GM19328 (cell line): ENCODE measurements at regions not wholly inside any gene's neighbourhood (a gene's known extent, or its start where the extent isn't known, plus 50 kb on each side); places are given as distances from the start of the nearest gene placed in this dataset.
"Not testable (repeated sequence)": the region's sequence is repeated elsewhere in the genome, so short reads cannot be mapped to it uniquely, and the experiment has no call there.

Source experiments
- ATAC-seq: cut with Tn5 transposase; IDR thresholded peaks from one replicate; pipeline ENCODE4 v1.9.1; 2021; ENCODE audit warnings: mild to moderate bottlenecking, moderate library complexity; ENCODE audit not compliant: unreplicated experiment

DNA sequence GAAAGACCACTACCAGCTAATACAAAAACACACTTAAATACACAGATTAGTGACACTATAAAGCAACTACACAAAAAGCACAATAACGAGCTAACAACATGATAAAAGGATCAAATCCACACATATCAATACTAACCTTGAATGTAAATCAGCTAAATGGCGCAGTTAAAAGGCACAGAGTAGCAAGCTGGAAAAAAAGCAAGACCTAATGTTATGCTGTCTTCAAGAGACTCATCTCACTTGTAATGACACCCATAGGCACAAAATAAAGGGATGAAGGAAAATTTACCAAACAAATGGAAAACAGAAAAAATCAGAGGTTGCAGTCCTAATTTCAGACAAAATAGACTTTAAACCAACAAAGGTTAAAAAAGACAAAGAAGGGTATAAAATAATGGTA, 86.3 kb downstream of the NUS1 start:
- ATAC-seq = no peak

DNA sequence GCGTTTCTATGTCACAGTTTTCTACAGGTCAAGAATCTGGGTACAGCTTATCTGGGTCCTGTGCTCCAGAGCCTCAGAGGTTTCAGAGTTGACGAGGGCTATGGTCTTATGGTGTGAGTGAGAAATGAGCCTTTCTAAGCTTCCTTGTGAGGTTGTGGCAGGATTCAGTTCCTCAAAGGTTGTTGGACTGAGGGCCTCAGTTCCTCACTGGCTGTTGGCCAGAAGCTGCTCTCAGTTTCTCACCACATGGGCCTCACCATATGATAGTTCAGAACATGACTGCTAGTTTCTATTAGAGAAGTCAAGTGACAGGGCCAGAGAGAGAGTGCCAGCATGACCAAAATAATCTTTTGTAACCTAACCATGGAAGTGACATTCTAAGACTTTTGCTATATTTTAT, 96.1 kb downstream of the NUS1 start:
- ATAC-seq = peak; percentile 98

DNA sequence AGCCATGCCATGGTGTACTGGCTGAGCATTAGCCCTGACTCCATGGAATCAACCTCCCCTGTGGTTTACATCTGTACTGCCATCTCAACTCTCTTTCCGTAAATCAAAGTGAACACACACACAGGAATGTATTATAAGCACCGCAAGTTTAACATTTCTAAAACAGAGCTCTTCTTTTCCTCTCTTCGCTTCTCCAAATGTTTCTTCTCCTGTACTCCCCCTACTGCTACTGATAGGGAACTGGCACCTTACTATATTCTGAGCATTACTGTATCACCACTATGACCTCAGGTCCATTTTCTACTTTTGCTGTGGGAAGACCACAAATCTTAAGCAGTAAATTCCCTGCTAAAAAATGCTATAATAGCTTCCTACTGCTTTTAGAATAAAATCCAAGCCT, 101.2 kb downstream of the NUS1 start:
- no peak for ATAC-seq

DNA sequence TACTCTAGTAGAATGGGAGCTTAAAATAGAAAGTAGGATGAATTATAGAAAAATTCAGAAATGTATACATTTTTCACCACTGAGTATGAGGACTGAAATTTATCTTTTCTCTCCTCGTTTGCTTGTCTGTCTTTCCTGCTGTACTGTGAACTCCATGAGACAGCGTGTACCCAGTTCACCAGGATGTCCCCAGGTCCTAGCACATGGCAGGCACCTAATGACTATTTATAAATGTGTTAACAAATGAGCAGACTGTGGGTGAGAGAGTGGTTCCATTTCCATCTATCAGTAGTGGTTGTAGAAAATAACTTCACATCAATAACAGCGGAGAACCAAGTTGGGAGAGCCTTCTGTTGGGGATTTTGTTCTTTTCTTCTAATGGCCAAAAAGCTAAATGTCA, 106.3 kb downstream of the NUS1 start:
- no peak for ATAC-seq

DNA sequence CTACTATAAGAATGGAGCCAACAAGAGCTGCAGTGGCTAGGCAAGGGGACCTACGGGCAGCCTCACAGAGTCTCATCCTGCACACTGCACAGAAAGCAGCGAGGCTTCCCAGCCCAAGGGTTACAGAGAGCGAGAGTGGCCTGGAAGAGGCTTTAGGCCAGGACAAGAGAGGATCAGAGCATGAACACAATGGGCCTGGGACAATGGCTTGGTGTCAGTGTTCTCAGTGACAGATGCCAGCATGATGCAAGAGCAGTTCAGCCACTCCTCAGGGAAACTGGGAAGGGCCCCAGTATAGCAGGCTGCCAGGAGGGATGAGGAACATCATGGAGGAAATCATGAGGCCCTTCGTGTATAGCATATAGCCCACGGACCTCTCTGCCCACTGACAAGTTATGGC, 108.0 kb downstream of the NUS1 start:
- no peak for ATAC-seq

DNA sequence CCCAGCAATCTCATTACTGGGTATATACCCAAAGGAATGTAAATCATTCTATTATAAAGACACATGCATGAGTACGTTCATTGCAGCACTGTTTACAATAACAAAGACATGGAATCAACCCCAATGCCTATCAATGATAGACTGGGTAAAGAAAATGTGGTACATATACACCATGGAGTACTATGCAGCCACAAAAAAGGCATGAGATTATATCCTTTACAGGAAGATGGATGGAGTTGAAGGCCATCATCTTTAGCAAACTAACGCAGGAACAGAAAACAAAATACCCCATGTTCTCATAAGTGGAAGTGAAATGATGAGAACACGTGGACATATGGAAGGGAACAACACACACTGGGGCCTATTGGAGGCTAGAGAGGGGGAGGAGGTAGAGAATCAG, 115.7 kb downstream of the NUS1 start:
- ATAC-seq = no peak

DNA sequence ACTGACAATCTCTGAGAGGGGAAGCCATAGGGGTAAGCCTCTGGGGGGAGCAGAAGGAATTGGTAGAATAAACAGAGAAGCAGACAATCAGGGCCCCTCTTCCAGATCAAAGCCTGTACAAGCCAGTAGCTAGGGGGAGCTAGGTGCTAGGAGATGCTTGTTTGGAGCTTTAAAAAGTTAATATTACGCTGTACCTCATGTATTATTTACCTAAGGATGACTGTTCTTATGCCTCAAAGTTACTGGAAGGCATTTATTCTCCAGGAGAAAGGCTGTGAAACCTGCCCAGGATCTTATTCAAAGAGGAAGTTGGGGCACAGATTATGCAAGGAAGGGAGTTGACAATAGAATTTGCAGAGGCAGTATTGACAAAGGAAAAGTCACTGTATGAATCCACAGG, 111.8 kb upstream of the SLC35F1 start:
- ATAC-seq = no peak

DNA sequence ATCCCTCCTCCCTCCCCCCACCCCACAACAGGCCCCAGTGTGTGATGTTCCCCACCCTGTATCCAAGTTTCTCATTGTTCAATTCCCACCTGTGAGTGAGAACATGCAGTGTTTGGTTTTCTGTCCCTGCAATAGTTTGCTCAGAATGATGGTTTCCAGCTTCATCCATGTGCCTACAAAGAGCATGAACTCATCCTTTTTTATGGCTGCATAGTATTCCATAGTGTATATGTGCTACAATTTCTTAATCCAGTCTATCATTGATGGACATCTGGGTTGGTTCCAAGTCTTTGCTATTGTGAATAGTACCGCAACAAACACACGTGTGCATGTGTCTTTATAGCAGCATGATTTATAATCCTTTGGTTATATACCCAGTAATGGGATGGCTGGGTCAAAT, 108.2 kb upstream of the SLC35F1 start:
- not testable (repeated sequence) for ATAC-seq

DNA sequence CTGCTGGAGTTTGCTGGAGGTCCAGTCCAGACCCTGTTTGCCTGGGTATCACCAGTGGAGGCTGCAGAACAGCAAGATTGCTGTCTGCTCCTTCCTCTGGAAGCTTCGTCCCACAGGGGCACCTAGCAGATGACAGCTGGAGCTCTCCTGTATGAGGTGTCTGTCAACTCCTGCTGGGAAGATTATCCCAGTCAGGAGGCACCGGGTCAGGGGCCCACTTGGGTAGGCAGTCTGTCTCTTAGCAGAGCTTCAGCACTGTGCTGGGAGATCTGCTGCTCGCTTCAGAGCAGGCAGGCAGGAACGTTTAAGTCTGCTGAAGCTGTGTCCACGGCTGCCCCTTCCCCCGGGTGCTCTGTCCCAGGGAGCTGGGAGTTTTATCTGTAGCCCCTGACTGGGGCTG, 96.8 kb upstream of the SLC35F1 start:
- ATAC-seq = no peak

DNA sequence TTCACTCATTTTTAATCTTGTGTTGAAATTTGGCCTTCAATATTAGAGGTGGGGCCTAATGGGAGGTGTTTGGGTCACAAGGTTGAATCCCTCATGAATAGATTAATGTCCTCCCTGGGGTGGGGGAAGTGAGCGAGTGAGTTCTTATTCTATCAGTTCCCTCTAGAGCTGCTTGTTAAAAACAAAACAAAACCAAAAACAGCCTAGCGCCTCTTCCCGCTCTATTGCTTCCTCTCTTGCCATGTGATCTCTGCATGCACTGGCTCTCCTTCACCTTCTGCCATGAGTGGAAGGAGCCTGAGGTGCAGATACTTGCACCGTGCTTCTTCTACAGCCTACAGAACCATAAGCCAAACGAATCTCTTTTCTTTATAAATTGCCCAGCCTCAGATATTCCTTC, 89.6 kb upstream of the SLC35F1 start:
- ATAC-seq = no peak

DNA sequence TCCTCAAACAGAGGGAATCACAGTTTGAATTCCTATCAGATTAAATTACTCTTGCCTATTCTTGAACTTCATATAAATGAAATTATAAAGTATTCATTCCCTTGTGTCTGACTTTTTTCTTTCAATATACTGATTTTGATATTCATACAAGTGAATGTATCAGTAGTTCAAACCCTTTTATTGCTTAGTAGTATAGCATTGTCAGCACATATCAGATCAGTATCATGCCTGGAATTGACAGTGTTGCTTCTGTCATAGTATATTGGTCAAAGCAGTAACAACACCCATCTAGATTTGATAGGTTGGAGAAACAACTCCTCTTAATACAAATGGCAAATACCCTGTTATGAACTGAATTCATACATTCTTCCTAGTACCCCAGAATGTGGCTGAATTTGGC, 89.1 kb upstream of the SLC35F1 start:
- no peak for ATAC-seq

DNA sequence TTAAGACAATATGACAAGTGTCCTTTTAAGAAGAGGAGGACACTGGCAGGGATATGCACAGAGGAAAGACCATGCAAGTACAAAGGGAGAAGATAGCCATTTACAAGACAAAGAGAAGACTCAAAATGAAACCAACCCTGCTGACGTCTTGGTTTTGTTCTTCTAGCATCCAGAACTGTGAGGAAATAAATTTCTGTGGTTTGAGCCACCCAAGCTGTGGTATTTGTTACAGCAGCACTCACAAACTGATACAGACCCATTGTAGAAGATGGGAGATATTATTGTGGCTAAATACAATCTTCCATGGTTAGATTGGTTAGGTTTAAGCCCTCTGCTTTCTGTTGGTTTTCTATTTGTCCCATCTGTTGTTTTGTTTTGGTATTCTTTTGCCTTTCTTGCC, 88.6 kb upstream of the SLC35F1 start:
- ATAC-seq = no peak

DNA sequence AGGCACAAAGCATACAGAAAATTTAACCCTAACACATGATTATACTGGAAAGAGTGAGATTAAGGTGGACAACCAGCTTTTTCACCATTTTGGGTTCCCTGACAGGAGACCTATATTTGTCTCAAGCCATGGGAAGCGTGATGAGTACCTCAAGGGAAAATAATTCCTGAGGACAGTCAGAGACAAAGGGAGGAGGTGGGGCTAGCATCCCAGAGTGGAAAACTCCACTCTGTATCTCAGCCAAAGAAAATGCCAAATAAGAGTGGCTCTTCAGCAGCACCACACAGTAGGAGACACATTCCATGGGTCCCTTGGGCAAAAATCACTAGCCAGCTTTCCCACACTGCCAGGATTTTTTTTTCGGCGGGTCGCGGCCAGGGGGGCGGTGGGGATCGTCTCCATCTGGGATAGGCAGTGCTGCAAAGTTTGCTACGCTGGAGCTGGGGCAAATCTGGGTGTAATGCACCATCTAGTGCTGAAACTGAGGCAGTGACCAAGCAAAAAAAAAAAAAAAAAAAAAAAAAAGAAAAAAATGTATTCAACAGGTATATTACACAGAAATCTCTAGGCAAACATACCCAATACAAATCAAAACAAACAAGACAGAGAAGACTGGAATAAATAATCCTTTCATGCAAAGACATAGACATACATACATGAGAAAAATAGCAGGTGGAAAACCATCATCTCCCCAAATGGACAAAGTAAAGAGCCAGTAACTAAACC, 77.3 kb upstream of the SLC35F1 start:
- ATAC-seq = no peak

DNA sequence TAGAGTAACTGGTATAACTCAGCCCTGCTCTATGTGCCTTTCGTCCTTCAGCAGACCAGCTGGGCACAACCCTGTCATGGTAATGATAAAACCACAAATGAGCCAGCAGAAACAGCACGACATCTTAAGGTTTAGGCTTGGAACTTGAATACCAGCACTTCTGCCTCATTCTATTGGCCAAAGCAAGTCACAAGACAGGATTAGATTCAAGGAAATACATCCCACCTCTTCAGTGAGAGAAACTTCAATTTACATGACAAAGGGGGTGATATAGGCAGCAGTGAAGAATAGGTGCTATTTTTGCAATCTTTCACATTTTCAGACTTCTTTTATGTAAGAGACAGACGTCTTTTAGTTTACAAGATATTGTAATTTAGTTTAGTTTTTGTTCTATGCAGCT, 69.8 kb upstream of the SLC35F1 start:
- no peak for ATAC-seq

DNA sequence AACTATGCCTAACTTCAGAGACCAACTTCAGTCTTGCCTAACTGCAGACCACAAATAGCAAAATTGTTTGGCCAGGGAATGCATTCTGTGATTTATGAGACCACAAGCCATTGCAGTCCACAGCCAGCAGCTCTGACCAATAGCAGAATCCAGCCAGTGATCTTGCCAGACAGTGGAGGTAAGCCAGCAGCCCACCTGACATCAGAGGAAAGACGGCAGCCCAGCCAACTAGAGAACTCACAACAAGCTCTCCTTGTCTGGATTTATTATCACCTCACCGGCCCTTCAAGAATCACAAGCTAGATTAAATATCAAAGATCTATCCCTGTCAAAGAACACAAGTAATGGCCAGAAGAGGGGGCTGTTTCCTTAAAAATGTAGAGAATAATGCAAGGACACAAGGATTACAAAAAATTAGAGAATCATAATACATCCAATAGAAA, 66.5 kb upstream of the SLC35F1 start:
- no peak for ATAC-seq

DNA sequence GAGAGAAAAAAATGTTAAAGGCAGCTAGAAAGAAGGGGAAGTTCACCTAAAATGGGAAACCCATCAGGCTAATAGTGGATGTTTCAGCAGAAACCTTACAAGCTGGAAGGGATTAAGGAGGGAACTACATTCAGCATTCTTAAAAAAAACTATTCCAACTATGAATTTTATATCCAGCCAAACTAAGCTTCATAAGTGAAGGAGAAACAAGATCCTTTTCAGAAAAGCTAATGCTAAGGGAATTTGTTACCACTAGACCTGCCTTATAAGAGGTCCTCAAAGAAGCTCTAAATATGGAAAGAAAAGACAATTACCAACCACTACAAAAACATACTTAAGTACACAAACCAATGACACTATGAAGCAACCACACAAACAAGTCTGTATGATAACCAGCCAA, 59.2 kb upstream of the SLC35F1 start:
- no peak for ATAC-seq

DNA sequence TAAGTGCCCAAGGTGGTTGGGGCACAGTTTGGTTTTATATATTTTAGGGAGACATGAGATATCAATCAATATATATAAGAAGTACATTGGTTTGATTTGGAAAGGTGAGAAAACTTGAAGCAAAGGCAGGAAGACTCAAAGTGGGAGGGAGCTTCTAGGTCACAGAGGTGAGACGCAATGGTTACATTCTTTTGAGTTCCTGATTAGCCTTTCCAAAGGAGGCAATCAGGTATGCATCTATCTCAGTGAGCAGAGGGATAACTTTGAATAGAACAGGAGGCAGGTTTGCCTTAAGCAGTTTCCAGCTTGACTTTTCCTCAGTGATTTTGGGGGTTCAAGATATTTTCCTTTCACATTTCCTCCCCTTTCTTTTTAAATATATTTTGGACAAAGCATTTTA, 58.0 kb upstream of the SLC35F1 start:
- ATAC-seq = no peak
